ENCODE measurements at regions not wholly inside any gene's neighbourhood (a gene's known extent, or its start where the extent isn't known, plus 50 kb on each side); places are given as distances from the start of the nearest gene placed in this dataset.

DNA sequence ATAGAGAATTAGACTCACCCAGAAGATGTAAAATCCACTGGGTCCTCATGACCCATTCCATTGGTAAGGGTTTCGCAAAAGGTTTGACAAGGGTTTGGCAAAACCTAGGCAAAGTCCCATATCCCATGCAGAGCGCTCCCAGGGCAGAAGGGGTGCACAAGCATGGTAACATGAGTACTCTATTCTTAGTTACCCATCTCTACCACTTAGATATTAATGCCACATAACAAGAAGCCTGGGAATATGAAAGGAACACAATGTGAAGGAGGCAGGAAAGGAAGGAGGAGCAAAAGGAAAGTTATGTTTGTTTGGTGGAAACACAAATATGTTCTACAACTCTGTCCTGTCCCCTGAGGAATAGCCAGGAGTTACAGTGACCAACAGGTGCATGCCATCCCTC is 163.1 kb downstream of the FAXC start:
- TF ChIP-seq CTCF (conservative IDR thresholded peaks at IDR 0.05) (no peak), EZH2 (IDR thresholded peaks at IDR 0.05; ENCODE audit: low read depth) (no peak)

Measured in PC-9 (cell line).